Fibroblast of skin of scalp (primary cell): ENCODE measurements at regions not wholly inside any gene's neighbourhood (a gene's known extent, or its start where the extent isn't known, plus 50 kb on each side); places are given as distances from the start of the nearest gene placed in this dataset.

Source experiments
- DNase-seq: peaks from one replicate; pipeline ENCODE4 v3.0.0-alpha.2; 2013

DNA sequence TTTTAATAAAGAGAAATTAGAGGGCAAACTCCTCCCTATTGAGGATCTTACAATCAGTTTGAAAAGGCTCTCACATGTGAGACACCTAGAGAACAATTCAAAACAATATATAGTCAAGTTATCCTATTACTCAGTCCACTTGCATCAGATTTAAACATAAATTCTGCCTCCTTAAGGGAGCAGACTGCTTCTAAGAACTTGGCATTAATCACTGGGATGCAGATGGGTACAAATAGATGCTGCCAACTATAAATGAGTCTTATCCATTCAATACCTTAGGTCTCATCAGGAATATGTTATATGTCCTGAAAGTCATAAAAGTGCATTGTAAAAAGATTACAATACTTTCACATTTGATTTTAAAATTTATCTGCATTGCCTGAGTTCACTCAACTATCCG, 269.3 kb upstream of the KIRREL3 start:
- DNase-seq, result no peak

DNA sequence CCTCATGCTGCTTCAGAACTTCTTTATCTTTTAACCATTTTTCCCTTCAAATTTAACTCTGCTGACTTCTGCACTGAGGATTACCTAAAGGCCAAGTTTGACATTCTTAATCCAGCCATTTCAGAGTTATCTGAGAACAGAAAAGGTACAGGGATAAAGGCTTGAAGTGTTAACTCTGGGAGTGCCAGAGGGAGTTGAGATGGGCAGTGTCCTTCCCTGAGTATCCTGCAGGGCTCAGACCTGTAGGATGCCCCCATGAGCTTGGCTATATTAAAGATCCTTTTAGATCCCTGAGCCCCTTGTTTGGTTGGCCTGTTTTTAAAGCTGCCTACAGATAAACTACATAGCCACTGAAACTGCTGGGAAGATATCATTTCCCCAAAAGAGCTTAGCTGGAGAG, 268.4 kb upstream of the KIRREL3 start:
- no peak for DNase-seq

DNA sequence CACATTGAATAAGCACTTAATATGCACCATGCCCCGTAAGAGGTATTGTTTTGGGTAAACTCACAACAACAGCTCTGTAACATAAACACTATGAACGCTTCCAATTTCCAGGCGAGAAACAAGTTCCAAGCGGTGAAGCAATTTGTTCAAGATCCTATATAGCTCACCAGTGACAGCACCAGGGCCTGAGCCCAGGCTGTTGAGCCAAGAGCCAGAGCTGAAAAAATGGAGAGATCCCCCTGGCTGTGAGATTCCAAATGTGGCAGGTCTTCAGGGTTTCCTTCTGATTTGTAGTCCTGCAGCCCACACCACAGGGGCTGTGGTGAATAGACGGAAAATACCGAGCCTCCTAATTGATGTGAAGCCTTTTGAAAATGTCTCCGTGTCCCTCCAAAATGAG, 268.0 kb upstream of the KIRREL3 start:
- no peak for DNase-seq

DNA sequence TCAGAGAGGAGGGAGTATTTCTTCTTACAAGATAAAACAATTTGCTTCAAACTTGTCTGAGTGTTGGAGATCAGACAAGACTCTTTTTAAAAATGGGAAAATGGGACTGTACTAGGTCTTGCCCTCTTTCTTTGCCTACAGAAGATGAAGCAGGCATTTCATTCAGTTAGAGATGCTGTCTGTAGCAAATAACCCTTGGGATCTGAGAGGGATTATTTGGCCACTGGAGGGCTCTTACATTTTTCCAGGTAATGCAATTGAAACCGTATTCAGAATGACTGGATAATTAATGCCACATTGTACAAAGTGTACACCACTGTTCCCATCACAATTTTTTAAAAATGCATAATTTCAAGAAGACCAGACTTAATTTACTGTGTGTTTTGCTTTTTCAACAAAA, 258.5 kb upstream of the KIRREL3 start:
- DNase-seq, result no peak

- no peak for DNase-seq
Observed at GRCh38 chr11:127255209-127255608, 254.6 kb upstream of the KIRREL3 start.

DNA sequence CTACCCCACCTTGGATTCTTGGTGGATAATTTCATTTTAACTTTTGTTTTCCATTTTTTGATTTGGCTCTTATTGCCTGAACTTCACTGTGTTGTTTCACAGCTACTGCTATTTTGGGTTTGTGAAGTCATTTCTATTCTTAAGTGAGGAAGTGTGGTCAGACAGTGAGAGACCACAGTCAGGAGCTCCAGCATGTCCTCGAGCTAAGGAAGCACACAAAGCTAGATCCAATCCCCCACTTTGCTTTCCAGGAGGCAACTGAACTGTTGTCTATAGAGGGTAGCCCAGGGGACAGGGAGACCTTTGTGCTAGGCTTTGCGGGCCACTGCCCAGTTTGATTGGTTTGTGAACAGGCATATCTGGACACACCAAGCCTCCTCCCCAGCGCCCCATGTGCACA, 251.8 kb upstream of the KIRREL3 start:
- no peak for DNase-seq

DNA sequence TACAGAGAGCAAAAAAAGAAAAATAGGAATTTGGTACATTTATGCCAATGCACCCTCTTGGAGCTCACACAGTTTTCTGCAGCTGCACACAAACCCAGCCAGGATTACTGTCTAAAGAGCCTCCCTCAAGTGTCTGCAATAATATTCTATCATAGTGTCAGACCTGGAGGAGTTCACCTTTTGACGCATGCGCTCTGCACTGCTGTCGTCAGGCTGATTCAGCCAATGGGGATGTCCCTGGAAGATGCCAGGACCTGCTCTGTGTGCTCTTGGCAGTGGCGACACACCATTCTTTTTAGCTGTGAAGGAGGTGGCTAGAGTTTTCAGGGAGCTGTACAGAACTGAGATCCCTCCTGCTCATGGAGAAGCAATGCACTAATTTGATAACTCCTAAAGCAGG, 249.0 kb upstream of the KIRREL3 start:
- no peak for DNase-seq

GRCh38 chr11:127248476-127248875, 247.9 kb upstream of the KIRREL3 start:
- DNase-seq, result no peak

DNA sequence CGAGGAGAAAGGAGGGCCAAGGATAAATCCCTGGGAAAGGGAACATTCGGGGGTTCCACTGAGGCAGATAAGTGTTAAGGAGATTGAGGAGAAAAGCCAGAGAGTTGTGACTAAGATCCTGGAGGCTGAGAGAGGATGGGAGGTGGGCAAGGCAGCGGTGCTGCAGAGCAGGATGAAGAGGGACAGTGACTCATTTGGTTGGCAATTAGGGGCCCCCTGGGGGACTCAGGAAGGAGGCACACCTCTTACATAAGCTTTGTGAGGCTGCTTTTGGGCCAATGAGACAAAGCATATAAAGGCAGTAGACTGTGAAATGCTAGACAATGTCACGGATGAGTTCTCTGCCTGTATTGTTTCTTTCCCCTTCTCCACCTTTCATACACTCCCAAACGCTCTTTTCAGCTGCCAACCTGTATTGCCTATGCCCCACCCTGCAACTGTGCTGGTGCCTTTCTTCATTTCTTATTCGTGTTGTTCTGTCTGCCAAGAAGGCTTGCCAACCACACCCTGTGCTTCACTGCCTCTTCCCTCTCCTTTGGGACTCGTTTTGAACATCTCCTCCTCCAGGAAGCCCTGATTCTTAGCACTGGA, 246.8 kb upstream of the KIRREL3 start:
- DNase-seq, result no peak

- no peak for DNase-seq
Observed at GRCh38 chr11:127242676-127243075, 242.1 kb upstream of the KIRREL3 start.

DNA sequence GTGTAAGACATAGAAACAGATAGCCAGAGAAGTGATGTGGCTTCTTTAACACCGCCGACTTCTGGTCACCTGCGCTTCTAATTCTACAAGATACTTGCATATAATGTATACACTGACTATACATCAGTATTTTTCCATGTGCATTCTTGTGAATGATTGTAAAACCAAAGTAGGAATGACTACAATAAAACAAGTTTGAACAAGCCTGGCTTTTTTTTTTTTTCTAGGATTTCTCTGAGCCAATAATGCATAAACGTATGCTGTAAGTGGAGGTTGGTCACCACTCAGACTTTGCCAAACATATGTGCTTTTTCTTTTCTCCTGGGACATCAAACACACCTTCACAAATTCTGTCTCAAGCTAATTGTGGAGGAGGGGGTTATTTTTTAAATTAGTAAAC, 237.8 kb upstream of the KIRREL3 start:
- DNase-seq, result no peak

DNA sequence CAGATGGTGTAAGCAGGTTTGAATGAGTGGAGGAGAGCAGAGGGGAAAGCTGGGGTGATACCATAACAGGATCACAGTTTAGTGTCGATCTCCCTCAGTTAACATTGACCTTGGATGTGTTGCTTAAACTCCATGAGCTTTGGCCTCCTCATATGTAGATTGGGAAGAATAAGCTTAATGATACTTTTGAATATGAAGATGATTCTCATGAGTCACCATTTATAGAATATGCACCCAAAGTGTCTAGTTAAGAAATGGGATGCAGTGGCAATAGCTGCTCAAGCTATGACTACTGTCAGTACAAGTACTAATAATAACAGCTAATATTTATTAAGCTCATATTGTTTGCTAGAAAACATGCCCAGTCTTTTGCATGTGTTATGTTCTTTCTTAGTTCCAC, 236.2 kb upstream of the KIRREL3 start:
- no peak for DNase-seq

- no peak for DNase-seq
Observed at GRCh38 chr11:127233998-127234397, 233.4 kb upstream of the KIRREL3 start.

DNA sequence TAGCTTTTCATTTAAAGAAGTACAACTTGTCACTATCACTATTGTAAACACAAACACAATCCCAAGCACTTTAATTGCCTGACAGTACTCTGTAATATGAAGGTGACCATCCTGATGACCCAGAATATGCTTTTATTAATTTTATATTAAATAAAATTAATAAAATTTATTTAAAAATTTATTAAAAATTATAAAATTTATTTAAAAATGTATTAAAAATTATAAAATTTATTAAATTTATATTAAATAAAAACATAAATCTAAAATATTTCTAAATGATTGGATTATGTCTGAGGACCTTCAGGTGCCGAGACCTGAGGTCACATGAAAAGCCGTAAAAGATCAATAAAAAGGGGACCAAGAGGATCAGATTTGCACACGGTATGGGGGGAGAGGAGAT, 229.8 kb upstream of the KIRREL3 start:
- no peak for DNase-seq

GRCh38 chr11:127226949-127227348, 226.4 kb upstream of the KIRREL3 start:
- DNase-seq, result no peak

- DNase-seq, result no peak
Observed at GRCh38 chr11:127226380-127226779, 225.8 kb upstream of the KIRREL3 start.

- no peak for DNase-seq
Observed at GRCh38 chr11:127225619-127226018, 225.0 kb upstream of the KIRREL3 start.

DNA sequence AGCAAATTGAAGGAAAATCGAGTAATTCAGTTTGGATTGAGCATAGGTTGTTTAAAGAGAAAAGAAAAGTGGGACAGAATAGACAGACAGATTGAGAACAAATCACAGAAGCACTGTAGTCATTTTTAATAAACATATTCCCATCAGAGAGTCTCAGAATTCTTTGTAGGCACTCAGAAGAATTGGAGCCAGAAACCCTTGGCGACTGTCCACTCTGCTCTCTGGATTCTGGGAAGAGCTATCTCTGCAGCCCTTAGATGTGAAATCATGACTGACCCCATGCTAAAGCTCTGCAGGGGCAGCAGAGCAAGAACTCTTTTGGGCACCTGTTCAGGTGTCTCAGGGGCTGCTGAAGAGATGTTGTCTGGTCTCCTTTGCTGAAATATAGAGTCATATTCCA, 223.7 kb upstream of the KIRREL3 start:
- no peak for DNase-seq

DNA sequence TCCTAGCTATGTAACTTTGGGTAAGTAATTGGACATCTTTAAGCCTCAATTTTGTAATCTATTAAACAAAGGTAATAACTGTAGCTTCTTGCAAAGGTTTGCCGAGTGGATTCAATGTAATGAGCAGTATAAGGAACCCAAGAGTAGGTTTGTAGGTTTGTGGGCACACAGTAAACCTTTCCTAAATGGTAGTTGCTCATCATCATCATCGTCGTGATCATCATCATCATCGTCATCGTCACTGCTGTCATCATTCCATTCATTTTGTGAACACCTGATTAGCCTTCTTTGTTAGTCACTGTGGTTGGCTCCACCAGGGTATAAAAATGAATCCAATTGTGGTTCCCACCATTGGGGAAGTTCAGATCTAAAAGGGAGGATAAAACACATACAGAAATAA, 223.1 kb upstream of the KIRREL3 start:
- DNase-seq, result no peak

DNA sequence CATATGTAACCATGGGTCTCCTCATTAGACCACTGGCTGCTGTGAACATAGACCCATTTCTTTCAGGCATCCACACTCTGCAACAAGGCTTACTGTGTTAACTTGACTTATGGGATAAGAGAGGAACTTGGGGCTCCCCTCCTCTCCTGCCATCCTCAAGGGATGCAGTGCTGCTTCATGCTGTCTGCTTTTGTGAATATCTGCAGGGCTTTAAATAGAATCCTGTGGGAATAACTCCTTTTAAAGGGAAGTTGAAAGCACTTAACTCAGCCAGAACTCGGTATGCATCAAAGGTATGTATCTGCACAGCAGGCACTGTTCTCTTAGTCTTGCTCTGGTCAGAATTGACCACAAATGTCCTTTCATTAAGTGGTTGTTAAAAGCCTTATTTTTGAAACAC, 222.5 kb upstream of the KIRREL3 start:
- DNase-seq, result no peak

DNA sequence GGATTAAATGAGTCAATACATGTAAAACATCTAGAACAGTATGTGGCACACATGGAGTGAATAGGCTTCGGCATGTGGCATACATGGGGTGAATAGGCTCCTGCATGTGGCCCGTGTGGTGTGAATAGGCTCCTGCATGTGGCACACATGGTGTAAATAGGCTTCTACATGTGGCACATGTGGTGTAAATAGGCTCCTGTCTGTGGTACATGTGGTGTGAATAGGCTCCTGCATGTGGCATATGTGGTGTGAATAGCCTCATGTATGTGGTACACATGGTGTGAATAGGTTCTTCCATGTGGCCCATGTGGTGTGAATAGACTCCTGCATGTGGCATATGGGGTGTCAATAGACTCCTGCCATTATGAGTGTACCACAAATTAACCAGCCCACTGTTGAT, 219.1 kb upstream of the KIRREL3 start:
- DNase-seq, result no peak

GRCh38 chr11:127218275-127218608, 217.7 kb upstream of the KIRREL3 start:
- no peak for DNase-seq

DNA sequence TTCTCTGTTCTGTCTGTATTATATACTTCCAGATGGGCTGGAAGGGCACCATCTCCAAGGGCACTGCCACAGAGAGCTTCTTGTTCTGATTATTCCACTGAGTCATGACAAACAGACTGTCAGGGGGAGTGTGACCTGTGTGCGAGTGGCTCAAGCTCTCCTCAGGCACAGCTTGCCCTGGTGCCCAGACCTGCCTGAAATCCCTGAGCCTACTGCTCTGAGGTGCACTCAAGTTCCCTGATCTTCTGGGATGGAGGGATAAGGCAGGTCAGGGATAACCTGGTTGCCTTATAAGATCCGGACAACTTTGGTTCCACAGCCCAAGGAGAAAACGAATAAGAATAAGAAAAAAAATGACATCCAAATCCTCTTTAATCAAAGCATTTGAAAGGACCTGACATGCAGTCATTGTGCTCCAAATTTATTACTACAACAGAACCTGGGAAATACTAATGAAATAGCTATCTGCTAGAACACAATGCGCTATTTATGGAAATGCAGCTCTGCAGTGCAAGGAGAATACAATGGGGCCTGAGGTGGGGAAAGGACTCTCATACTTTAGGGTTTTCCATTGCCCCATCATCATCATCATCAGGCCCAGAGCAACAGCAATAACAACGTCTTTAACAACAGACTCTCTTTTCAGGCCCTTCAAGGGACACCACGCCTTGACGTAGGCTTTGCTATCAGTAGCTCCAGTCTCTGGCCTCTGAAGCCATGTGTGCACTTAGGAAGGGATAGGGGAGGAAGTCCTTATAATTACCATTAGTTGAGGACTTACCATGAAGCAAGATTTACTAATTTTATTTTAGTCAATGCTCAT, 217.1 kb upstream of the KIRREL3 start:
- DNase-seq, result no peak

- no peak for DNase-seq
Observed at GRCh38 chr11:127205688-127206217, 205.2 kb upstream of the KIRREL3 start.

DNA sequence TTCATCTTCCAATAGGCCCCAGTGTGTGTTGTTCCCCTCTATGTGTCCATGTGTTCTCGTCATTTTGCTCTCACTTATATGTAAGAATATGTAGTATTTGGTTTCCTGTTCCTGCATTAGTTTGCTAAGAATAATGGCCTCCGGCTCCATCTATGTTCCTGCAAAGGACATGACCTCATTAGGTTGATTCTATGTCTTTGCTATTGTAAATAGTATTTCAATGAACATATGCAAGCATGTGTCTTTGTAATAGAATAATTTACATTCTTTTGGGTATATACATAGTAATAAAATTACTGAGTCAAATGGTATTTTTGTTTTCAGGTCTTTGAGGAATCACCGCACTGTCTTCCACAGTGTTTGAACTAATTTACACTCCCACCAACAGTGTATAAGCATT, 202.9 kb upstream of the KIRREL3 start:
- DNase-seq, result no peak
